ENCODE measurements at regions not wholly inside any gene's neighbourhood (a gene's known extent, or its start where the extent isn't known, plus 50 kb on each side); places are given as distances from the start of the nearest gene placed in this dataset.

DNA sequence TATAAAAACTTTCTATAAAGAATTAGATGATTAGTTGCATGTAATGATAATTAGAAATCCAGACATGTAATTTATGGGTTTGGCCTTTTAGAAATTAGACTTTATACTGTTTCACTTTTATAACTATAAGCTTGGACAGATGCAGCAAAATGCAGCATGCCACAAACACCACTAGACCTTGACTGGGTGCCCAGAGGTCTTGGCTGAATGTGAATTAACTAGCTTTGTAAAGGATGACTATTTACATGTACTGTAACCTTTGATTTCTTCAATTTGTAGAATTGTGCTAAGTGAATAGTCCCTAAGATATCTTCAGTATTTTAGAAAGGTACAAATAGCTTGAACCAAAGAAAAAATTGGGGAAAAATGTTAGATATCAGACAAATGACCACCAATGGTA is 2168.1 kb downstream of the MAT2B start:
- TF ChIP-seq POLR2A (IDR thresholded peaks at IDR 0.05; ENCODE audit: low read length) (no peak), GATA1 (IDR thresholded peaks at IDR 0.05; ENCODE audit: low read depth, low read length) (no peak)
